Activated naive CD4-positive, alpha-beta T cell treated with Interleukin-2 at 50 U/mL for 16 hours (primary cell): ENCODE measurements at regions not wholly inside any gene's neighbourhood (a gene's known extent, or its start where the extent isn't known, plus 50 kb on each side); places are given as distances from the start of the nearest gene placed in this dataset.

ENCODE experiments used
- DNase-seq: peaks from one replicate; pipeline ENCODE4 v3.0.0-alpha.2; 2020

- no peak for DNase-seq
Observed at GRCh38 chr4:176906709-176907108, 114.0 kb upstream of the VEGFC start.

- no peak for DNase-seq
Observed at GRCh38 chr4:176910646-176911045, 117.9 kb upstream of the VEGFC start.

GRCh38 chr4:176919631-176920030 is 126.9 kb upstream of the VEGFC start:
- DNase-seq: no peak

GRCh38 chr4:176920694-176921093 is 128.0 kb upstream of the VEGFC start:
- no peak for DNase-seq

GRCh38 chr4:176921256-176921655 is 128.5 kb upstream of the VEGFC start:
- no peak for DNase-seq

- no peak for DNase-seq
Observed at GRCh38 chr4:176924238-176924637, 131.5 kb upstream of the VEGFC start.

GRCh38 chr4:176925962-176926361 is 133.2 kb upstream of the VEGFC start:
- no peak for DNase-seq

GRCh38 chr4:176927117-176927516 is 134.4 kb upstream of the VEGFC start:
- no peak for DNase-seq

- no peak for DNase-seq
Observed at GRCh38 chr4:176927664-176928063, 134.9 kb upstream of the VEGFC start.

GRCh38 chr4:176939445-176939844 is 146.7 kb upstream of the VEGFC start:
- no peak for DNase-seq

GRCh38 chr4:176945334-176945733 is 152.6 kb upstream of the VEGFC start:
- no peak for DNase-seq

GRCh38 chr4:176949029-176949428 is 156.3 kb upstream of the VEGFC start:
- no peak for DNase-seq

GRCh38 chr4:176953021-176953420 is 160.3 kb upstream of the VEGFC start:
- no peak for DNase-seq

- no peak for DNase-seq
Observed at GRCh38 chr4:176957353-176958118, 164.8 kb upstream of the VEGFC start.

GRCh38 chr4:176959980-176960379 is 167.3 kb upstream of the VEGFC start:
- DNase-seq: no peak

GRCh38 chr4:176963121-176963520 is 170.4 kb upstream of the VEGFC start:
- DNase-seq: no peak

- no peak for DNase-seq
Observed at GRCh38 chr4:176964116-176964691, 171.5 kb upstream of the VEGFC start.

- DNase-seq: no peak
Observed at GRCh38 chr4:176967586-176967985, 174.9 kb upstream of the VEGFC start.

- no peak for DNase-seq
Observed at GRCh38 chr4:176968094-176968493, 175.4 kb upstream of the VEGFC start.

GRCh38 chr4:176969011-176969410 is 176.3 kb upstream of the VEGFC start:
- no peak for DNase-seq

GRCh38 chr4:176970853-176971252 is 178.1 kb upstream of the VEGFC start:
- DNase-seq: no peak

GRCh38 chr4:176971576-176972115 is 178.9 kb upstream of the VEGFC start:
- DNase-seq: no peak

- DNase-seq: no peak
Observed at GRCh38 chr4:176979416-176979815, 186.7 kb upstream of the VEGFC start.

- no peak for DNase-seq
Observed at GRCh38 chr4:176981074-176981473, 188.4 kb upstream of the VEGFC start.

- DNase-seq: no peak
Observed at GRCh38 chr4:176981551-176981950, 188.8 kb upstream of the VEGFC start.
